Astrocyte (in vitro differentiated cells and primary cell): ENCODE measurements at regions not wholly inside any gene's neighbourhood (a gene's known extent, or its start where the extent isn't known, plus 50 kb on each side); places are given as distances from the start of the nearest gene placed in this dataset.

ENCODE experiments used
- EZH2 ChIP-seq: IDR thresholded peaks from 2 replicates; pipeline ENCODE4 v1.6.1; 2012; ENCODE audit warnings: mild to moderate bottlenecking, low read length, inconsistent platforms; ENCODE audit not compliant: insufficient read depth
- TF ChIP-seq, protein P1 (sequence below): IDR thresholded peaks from 2 replicates; pipeline ENCODE4 v1.5.1; 2011; ENCODE audit warnings: low read depth, mild to moderate bottlenecking, inconsistent platforms, low read length, moderate library complexity; ENCODE audit not compliant: insufficient read depth

DNA sequence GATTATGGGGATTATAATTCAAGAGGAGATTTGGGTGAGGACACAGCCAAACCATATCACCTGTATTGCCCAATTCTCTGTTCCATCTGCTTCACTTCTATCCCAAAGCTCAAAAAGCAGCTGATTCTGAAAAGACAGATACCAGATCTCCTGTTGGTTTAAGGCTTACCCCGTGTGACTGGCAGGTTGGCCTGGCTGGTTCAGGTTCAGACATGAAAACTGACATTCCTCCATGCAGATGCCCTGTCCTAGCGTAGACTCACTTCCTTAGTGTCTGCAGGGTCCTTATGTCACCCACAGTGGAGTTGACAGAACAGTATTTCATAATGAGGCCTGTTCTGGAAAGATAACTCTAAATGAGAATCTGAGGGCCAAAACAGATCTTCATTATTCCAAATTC lies 61.1 kb upstream of the FLRT2 start:
- no peak for TF ChIP-seq EZH2
- TF ChIP-seq, protein P1, sequence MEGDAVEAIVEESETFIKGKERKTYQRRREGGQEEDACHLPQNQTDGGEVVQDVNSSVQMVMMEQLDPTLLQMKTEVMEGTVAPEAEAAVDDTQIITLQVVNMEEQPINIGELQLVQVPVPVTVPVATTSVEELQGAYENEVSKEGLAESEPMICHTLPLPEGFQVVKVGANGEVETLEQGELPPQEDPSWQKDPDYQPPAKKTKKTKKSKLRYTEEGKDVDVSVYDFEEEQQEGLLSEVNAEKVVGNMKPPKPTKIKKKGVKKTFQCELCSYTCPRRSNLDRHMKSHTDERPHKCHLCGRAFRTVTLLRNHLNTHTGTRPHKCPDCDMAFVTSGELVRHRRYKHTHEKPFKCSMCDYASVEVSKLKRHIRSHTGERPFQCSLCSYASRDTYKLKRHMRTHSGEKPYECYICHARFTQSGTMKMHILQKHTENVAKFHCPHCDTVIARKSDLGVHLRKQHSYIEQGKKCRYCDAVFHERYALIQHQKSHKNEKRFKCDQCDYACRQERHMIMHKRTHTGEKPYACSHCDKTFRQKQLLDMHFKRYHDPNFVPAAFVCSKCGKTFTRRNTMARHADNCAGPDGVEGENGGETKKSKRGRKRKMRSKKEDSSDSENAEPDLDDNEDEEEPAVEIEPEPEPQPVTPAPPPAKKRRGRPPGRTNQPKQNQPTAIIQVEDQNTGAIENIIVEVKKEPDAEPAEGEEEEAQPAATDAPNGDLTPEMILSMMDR: no peak
